HG02938 (cell line): ENCODE measurements at regions not wholly inside any gene's neighbourhood (a gene's known extent, or its start where the extent isn't known, plus 50 kb on each side); places are given as distances from the start of the nearest gene placed in this dataset.
"Not testable (repeated sequence)": the region's sequence is repeated elsewhere in the genome, so short reads cannot be mapped to it uniquely, and the experiment has no call there.

ENCODE experiments used
- ATAC-seq: cut with Tn5 transposase; IDR thresholded peaks from one replicate; pipeline ENCODE4 v1.9.1; 2021; ENCODE audit warnings: mild to moderate bottlenecking, moderate library complexity; ENCODE audit not compliant: unreplicated experiment

- ATAC-seq, result no peak
Measured at GRCh38 chr12:131333621-131334440, 377.1 kb upstream of the SFSWAP start.

- no peak for ATAC-seq
Measured at GRCh38 chr12:131334835-131335234, 376.1 kb upstream of the SFSWAP start.

GRCh38 chr12:131335456-131335855 is 375.4 kb upstream of the SFSWAP start:
- ATAC-seq, result no peak

DNA sequence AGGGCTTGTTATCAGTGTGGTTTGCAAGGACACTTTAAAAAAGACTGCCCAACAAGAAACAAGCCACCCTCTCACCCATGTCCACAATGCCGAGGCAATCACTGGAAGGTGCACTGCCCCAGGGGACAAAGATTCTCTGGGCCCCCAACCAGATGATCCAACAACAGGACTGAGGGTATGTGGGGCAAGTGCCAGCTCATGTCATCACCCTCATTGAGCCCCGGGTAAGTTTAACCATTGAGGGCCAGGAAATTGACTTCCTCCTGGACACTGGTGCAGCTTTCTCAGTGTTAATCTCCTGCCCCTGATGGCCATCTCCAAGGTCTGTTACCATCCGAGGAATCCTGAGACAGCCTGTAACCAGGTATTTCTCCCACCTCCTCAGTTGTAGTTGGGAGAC is 373.0 kb upstream of the SFSWAP start:
- not testable (repeated sequence) for ATAC-seq

DNA sequence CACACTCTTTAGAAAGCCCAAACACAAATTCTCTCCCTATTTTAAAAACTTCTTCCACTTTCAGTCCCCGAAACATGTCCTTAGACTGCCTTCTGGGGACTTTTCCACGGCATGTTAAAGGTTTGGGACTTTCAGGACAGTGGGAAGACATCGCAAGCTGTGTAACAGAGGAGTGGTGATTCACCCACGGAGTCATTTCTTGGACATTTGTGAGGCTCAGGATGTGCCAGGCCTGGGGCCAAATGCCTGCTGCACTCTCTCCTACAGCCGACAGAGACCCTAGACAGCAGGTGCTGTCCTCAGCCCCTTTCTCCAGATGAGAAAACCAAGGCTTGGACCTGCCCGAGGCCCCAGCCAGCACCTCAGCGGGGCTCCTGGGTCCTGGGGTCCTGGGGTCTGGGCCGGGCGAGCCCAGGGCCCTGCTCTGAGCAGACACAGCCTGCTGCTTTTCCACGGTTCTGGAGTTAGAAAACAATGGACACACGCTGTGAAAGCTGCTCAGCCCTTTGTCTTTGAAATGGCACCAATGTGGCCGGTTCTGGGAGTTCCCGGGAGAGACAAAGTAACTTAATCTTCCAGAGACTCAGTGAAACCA is 370.2 kb upstream of the SFSWAP start:
- ATAC-seq, result no peak

GRCh38 chr12:131341608-131342007 is 369.3 kb upstream of the SFSWAP start:
- not testable (repeated sequence) for ATAC-seq

GRCh38 chr12:131343436-131343835 is 367.5 kb upstream of the SFSWAP start:
- ATAC-seq, result not testable (repeated sequence)

DNA sequence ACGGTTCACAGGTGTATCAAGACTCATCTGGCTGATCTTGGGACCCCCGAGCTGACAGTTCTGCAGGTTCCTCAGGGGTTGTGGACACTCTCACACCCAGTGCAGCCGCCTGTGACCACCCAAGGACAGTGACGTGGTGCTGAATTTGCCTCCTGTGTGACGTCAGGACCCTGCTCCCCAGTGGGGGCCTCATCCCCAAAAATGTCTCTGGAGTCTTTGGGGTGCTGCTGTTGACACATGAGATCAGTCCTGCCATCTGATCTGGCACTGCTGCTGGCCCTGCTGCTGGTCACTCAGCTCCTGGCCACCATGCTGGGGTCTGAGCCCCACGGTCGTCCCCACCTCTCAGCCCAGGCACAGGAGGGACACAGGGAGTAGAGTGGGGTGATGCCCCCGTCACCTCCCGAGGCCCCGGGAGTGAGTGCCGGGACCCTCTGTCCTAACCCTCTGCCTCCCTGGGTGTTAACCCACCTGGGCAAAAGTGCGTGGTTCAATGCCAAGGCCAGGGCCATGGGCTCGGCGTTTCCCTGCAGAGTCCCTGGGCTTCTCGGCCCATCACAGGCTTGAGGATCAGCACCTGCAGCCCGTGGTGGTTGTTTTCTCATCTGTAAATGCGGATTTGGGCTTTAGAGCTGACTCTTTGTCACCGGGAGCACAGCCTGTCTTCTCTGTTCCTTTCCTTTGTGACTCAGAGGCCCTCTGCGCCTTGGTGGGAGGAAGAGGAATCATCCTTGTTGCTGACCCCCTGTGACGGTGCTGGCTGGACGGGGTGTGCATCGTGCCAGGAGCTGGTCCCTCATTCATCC is 366.0 kb upstream of the SFSWAP start:
- ATAC-seq, result not testable (repeated sequence)

- no peak for ATAC-seq
Measured at GRCh38 chr12:131345521-131346436, 365.1 kb upstream of the SFSWAP start.

DNA sequence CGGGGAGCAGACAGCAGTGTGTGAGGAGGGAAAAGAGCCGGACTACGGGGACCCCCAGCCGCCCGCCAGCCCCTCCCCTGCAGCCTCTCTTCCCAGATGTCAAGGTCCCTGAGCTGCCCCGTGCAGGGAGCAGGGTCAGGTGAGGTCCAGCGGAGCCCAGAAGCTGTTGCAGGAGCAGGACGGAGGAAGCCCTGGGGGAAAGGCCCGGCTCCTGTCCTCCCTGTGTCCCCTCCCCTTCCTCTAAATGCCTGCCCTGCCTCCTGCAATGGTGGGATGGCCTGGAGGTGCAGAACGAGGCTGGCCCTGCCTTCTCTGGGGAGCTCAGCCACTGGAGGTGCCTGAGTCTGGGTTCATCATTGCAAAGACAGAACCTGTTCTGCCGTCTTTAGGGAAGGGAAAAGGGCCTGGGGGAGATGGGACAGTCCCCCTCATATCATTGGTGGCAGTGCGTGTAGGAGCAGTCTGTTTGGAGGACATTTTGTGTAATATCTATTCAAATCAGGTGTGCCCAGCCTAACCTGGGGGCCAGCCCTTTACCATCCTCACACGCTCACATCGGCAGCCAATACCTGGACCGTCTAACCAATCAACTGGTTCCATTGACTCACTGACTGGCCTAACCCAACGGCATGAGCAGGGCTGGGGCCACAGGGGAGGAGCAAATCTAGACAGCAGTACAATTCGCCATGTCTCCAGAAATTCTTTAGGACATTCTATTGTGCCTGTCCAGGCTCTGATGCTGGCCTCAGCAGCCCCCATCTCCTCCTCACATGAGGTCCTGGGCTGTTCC is 364.1 kb upstream of the SFSWAP start:
- ATAC-seq, result no peak

DNA sequence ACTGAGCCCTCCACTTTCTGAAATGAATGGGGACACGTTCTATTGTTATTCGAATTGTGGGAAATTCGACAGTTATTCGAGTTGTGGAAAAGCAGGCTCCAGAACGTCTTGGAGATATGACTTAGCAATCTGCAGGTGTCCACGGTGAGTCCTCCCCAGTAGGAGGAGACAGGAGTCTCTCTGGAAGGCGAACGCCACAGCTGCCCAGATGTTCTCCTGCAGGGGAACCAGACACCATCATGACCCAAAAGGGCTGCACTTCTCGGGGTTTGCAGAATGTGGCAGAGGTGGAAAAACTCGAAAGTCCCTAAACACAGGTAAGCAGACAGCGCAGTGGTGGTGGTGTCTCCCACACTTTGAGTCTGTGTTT is 363.6 kb upstream of the SFSWAP start:
- ATAC-seq, result no peak

- no peak for ATAC-seq
Measured at GRCh38 chr12:131347732-131348131, 363.2 kb upstream of the SFSWAP start.

- no peak for ATAC-seq
Measured at GRCh38 chr12:131348231-131348630, 362.7 kb upstream of the SFSWAP start.

GRCh38 chr12:131348646-131349045 is 362.2 kb upstream of the SFSWAP start:
- no peak for ATAC-seq

- no peak for ATAC-seq
Measured at GRCh38 chr12:131349397-131350127, 361.3 kb upstream of the SFSWAP start.

DNA sequence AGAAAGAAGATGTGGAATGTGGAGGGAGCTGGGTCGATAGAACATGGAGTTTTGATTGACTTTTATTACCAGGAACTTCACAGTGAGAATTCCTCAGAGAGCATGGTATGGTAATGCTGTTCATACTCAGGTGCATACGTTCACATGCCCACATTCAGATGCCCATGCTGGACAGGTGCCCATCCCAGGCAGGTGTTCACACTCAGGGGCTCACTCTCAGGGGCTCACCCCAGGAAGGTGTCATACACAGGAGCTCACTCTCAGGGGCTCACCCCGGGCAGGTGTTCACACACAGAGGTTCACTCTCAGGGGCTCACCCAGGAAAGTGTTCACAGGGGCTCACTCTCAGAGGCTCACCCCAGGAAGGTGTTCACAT is 360.0 kb upstream of the SFSWAP start:
- no peak for ATAC-seq

DNA sequence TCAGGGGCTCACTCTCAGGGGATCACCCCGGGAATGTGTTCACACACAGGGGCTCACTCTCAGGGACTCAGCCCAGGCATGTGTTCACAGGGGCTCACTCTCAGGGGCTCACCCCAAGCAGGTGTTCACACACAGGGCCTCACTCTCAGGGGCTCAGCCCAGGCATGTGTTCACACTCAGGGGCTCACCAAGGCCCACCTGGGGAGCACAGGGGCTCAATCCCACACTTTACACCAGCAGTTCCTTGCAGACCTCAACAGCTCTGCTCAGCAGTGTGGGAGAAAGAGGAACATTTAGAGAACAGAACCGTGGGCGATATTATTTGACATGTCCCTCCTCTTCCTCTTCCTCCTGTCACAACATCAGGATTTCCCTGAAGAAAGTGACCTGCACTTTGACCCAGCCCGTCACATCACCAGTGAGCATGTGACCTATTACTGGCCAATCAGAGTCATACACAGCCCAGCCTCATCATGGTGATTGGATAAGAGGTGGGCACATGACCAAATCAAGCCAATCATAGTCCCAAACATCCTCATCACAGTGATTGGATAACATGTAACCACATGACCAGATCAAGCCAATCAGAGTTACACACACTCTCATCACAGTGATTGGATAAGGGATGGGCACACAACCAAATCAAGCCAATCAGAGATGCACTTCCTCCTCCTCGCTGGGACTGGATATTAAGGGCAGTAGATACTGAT is 359.4 kb upstream of the SFSWAP start:
- no peak for ATAC-seq

- ATAC-seq, result no peak
Measured at GRCh38 chr12:131352296-131352900, 358.5 kb upstream of the SFSWAP start.
